GM21528 (cell line): ENCODE measurements at regions not wholly inside any gene's neighbourhood (a gene's known extent, or its start where the extent isn't known, plus 50 kb on each side); places are given as distances from the start of the nearest gene placed in this dataset.

Experiments
- ATAC-seq: cut with Tn5 transposase; IDR thresholded peaks from one replicate; pipeline ENCODE4 v1.9.1; 2021; ENCODE audit warnings: mild to moderate bottlenecking, moderate library complexity; ENCODE audit not compliant: unreplicated experiment, low FRiP score

GRCh38 chr2:239696559-239697207 is 295.9 kb upstream of the HDAC4 start:
- no peak for ATAC-seq

- no peak for ATAC-seq
Measured at GRCh38 chr2:239695728-239696240, 295.0 kb upstream of the HDAC4 start.

GRCh38 chr2:239695106-239695727 is 294.4 kb upstream of the HDAC4 start:
- ATAC-seq = no peak

- ATAC-seq = no peak
Measured at GRCh38 chr2:239694487-239694886, 293.7 kb upstream of the HDAC4 start.

GRCh38 chr2:239693761-239694415 is 293.1 kb upstream of the HDAC4 start:
- no peak for ATAC-seq

- no peak for ATAC-seq
Measured at GRCh38 chr2:239693330-239693729, 292.5 kb upstream of the HDAC4 start.

GRCh38 chr2:239692919-239693318 is 292.1 kb upstream of the HDAC4 start:
- ATAC-seq = no peak

- no peak for ATAC-seq
Measured at GRCh38 chr2:239692362-239692851, 291.6 kb upstream of the HDAC4 start.

GRCh38 chr2:239691720-239692119 is 290.9 kb upstream of the HDAC4 start:
- no peak for ATAC-seq

- ATAC-seq = no peak
Measured at GRCh38 chr2:239690651-239691631, 290.1 kb upstream of the HDAC4 start.

- no peak for ATAC-seq
Measured at GRCh38 chr2:239689985-239690384, 289.2 kb upstream of the HDAC4 start.

GRCh38 chr2:239689410-239689809 is 288.6 kb upstream of the HDAC4 start:
- ATAC-seq = no peak

GRCh38 chr2:239688840-239689239 is 288.0 kb upstream of the HDAC4 start:
- ATAC-seq = no peak

GRCh38 chr2:239688122-239688681 is 287.4 kb upstream of the HDAC4 start:
- no peak for ATAC-seq

GRCh38 chr2:239687441-239687840 is 286.6 kb upstream of the HDAC4 start:
- ATAC-seq = no peak

- ATAC-seq = no peak
Measured at GRCh38 chr2:239685965-239686364, 285.1 kb upstream of the HDAC4 start.

- ATAC-seq = no peak
Measured at GRCh38 chr2:239685556-239685955, 284.7 kb upstream of the HDAC4 start.

GRCh38 chr2:239684996-239685395 is 284.2 kb upstream of the HDAC4 start:
- no peak for ATAC-seq

- ATAC-seq = no peak
Measured at GRCh38 chr2:239684271-239684810, 283.5 kb upstream of the HDAC4 start.

- ATAC-seq = no peak
Measured at GRCh38 chr2:239682518-239682917, 281.7 kb upstream of the HDAC4 start.
